ENCODE measurements at regions not wholly inside any gene's neighbourhood (a gene's known extent, or its start where the extent isn't known, plus 50 kb on each side); places are given as distances from the start of the nearest gene placed in this dataset.

GRCh38 chr1:214187121-214187900 lies 93.6 kb upstream of the SMYD2 start:
- DNase-seq, result no peak
- Histone ChIP-seq H3K9me3 (ENCODE audit: insufficient read depth, low read depth) (no peaks in the 10 kb centered on the region), H3K79me2 (ENCODE audit: low read depth) (no peaks in the 10 kb centered on the region), H2AFZ (no peak overlapping the region), H3K9me2 (ENCODE audit: insufficient read depth) (no peaks in the 10 kb centered on the region), H4K20me1 (ENCODE audit: insufficient read depth) (no peaks in the 10 kb centered on the region), H3F3A (ENCODE audit: insufficient read depth, low read depth) (no peaks in the 10 kb centered on the region), H3K4me1 (replicated peaks; ENCODE audit: insufficient read depth) (no peaks in the 10 kb centered on the region), H3K36me3 (ENCODE audit: low read depth) (no peaks in the 10 kb centered on the region), H3K4me3 (no peak overlapping the region), H3K4me2 (no peak overlapping the region), H3K27me3 (ENCODE audit: insufficient read depth, low read depth) (no peaks in the 10 kb centered on the region), H3K27ac (no peak overlapping the region)
- POLR2A ChIA-PET (ENCODE audit: unreplicated experiment), result no interaction called here
- intact Hi-C loops (cut with micrococcal nuclease; ENCODE audit: unreplicated experiment), result no loop called here
- no TSS peak for BruUV-seq (replicated peaks)
- CTCF ChIA-PET, result no interaction called here
- TF ChIP-seq EZH2 (IDR thresholded peaks at IDR 0.05; ENCODE audit: low read depth), result no peak
- no peak for TF ChIP-seq CTCF (conservative IDR thresholded peaks at IDR 0.05)

GRCh38 chr1:214187933-214188332 lies 93.0 kb upstream of the SMYD2 start:
- no peak overlapping the region for H3K27ac ChIP-seq
- BruUV-seq (replicated peaks), result no TSS peak
- H3K4me2 ChIP-seq, result no peak overlapping the region
- H3K4me3 ChIP-seq, result no peak overlapping the region
- no peaks in the 10 kb centered on the region for H3F3A ChIP-seq (ENCODE audit: insufficient read depth, low read depth)
- no peaks in the 10 kb centered on the region for H3K36me3 ChIP-seq (ENCODE audit: low read depth)
- no peak overlapping the region for H2AFZ ChIP-seq
- H3K9me2 ChIP-seq (ENCODE audit: insufficient read depth), result no peaks in the 10 kb centered on the region
- no peak for DNase-seq
- ChIA-PET POLR2A (ENCODE audit: unreplicated experiment) (no interaction called here), CTCF (no interaction called here)
- H3K27me3 ChIP-seq (ENCODE audit: insufficient read depth, low read depth), result no peaks in the 10 kb centered on the region
- intact Hi-C loops (cut with micrococcal nuclease; ENCODE audit: unreplicated experiment), result no loop called here
- no peaks in the 10 kb centered on the region for H4K20me1 ChIP-seq (ENCODE audit: insufficient read depth)
- no peaks in the 10 kb centered on the region for H3K9me3 ChIP-seq (ENCODE audit: insufficient read depth, low read depth)
- no peaks in the 10 kb centered on the region for H3K79me2 ChIP-seq (ENCODE audit: low read depth)
- H3K4me1 ChIP-seq (replicated peaks; ENCODE audit: insufficient read depth), result no peaks in the 10 kb centered on the region
- TF ChIP-seq CTCF (conservative IDR thresholded peaks at IDR 0.05), result no peak
- TF ChIP-seq EZH2 (IDR thresholded peaks at IDR 0.05; ENCODE audit: low read depth), result no peak

- H3F3A ChIP-seq (ENCODE audit: insufficient read depth, low read depth), result no peaks in the 10 kb centered on the region
- BruUV-seq (replicated peaks), result no TSS peak
- H3K27me3 ChIP-seq (ENCODE audit: insufficient read depth, low read depth), result no peaks in the 10 kb centered on the region
- no peaks in the 10 kb centered on the region for H4K20me1 ChIP-seq (ENCODE audit: insufficient read depth)
- ChIA-PET CTCF (no interaction called here), POLR2A (ENCODE audit: unreplicated experiment) (no interaction called here)
- H3K36me3 ChIP-seq (ENCODE audit: low read depth), result no peaks in the 10 kb centered on the region
- no peak overlapping the region for H3K4me2 ChIP-seq
- DNase-seq, result no peak
- H3K27ac ChIP-seq, result no peak overlapping the region
- H2AFZ ChIP-seq, result no peak overlapping the region; the same call in 1 of the 2 replicates
- intact Hi-C loops (cut with micrococcal nuclease; ENCODE audit: unreplicated experiment), result no loop called here
- no peak for TF ChIP-seq EZH2 (IDR thresholded peaks at IDR 0.05; ENCODE audit: low read depth)
- TF ChIP-seq CTCF (conservative IDR thresholded peaks at IDR 0.05), result no peak
- no peak overlapping the region for H3K4me3 ChIP-seq
- H3K79me2 ChIP-seq (ENCODE audit: low read depth), result no peaks in the 10 kb centered on the region
- no peaks in the 10 kb centered on the region for H3K9me2 ChIP-seq (ENCODE audit: insufficient read depth)
- no peaks in the 10 kb centered on the region for H3K4me1 ChIP-seq (replicated peaks; ENCODE audit: insufficient read depth)
- no peaks in the 10 kb centered on the region for H3K9me3 ChIP-seq (ENCODE audit: insufficient read depth, low read depth)
Observed at GRCh38 chr1:214188835-214189234, 92.1 kb upstream of the SMYD2 start.
